ENCODE measurements at regions not wholly inside any gene's neighbourhood (a gene's known extent, or its start where the extent isn't known, plus 50 kb on each side); places are given as distances from the start of the nearest gene placed in this dataset.

DNA sequence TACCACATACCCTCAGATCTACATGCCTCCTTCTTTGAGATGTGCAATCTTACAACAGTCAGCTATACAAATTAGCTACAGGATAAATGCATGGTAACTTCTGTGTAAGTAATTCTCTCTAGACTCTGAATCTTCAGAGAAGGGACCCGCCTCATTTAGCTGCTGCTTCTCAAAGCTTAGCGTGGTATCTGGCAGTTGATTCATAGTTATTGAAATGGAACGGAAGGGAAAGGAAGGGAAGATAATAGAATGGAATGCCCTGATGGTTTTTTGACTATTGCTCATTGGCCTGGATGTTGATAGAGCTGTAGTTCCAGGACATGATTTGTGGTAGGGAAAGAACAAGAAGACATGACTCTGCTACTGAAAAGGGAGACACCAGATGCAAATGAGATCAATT, 498.1 kb upstream of the CRIM1 start:
- no peak for FAIRE-seq
- intact Hi-C loops (cut with DNase I), result no loop called here
- no peak for DNase-seq
- Histone ChIP-seq H3K27ac (ENCODE audit: low read depth in 2 of 2, low read length in 2 of 2) (no peak overlapping the region), H3K9ac (ENCODE audit: low read length in 3 of 3) (no peak overlapping the region), H3K36me3 (ENCODE audit: control insufficient read depth in 2 of 3, insufficient read depth in 3 of 3, low read length in 3 of 3) (no peaks in the 10 kb centered on the region), H3K4me3 (ENCODE audit: low read length in 3 of 3) (no peak overlapping the region), H3K27me3 (ENCODE audit: control insufficient read depth, insufficient read depth, low read length) (no peaks in the 10 kb centered on the region), H3K4me1 (ENCODE audit: control insufficient read depth in 2 of 3, insufficient read depth in 2 of 3, low read depth in 1 of 3, low read length in 3 of 3) (no peaks in the 10 kb centered on the region), H3K9me3 (ENCODE audit: control insufficient read depth in 2 of 3, insufficient read depth in 1 of 3, low read length in 3 of 3) (no peaks in the 10 kb centered on the region)
- TF ChIP-seq CTCF (IDR thresholded peaks at IDR 0.05; ENCODE audit: borderline replicate concordance, extremely low read depth, insufficient read depth), result no peak

- DNase-seq (no peak), FAIRE-seq (no peak)
- Histone ChIP-seq H3K9me3 (ENCODE audit: control insufficient read depth in 2 of 3, insufficient read depth in 1 of 3, low read length in 3 of 3) (no peaks in the 10 kb centered on the region), H3K27ac (ENCODE audit: low read depth in 2 of 2, low read length in 2 of 2) (no peak overlapping the region), H3K4me3 (ENCODE audit: low read length in 3 of 3) (no peak overlapping the region), H3K27me3 (ENCODE audit: control insufficient read depth, insufficient read depth, low read length) (no peaks in the 10 kb centered on the region), H3K36me3 (ENCODE audit: control insufficient read depth in 2 of 3, insufficient read depth in 3 of 3, low read length in 3 of 3) (no peaks in the 10 kb centered on the region), H3K4me1 (ENCODE audit: control insufficient read depth in 2 of 3, insufficient read depth in 2 of 3, low read depth in 1 of 3, low read length in 3 of 3) (no peaks in the 10 kb centered on the region), H3K9ac (ENCODE audit: low read length in 3 of 3) (no peak overlapping the region)
- no peak for TF ChIP-seq CTCF (IDR thresholded peaks at IDR 0.05; ENCODE audit: borderline replicate concordance, extremely low read depth, insufficient read depth)
- intact Hi-C loops (cut with DNase I), result no loop called here
Observed at GRCh38 chr2:35831385-35831784, 524.2 kb upstream of the CRIM1 start.

- H3K4me3 ChIP-seq (ENCODE audit: low read length in 3 of 3), result no peak overlapping the region
- H3K9ac ChIP-seq (ENCODE audit: low read length in 3 of 3), result no peak overlapping the region
- FAIRE-seq, result no peak
- no peak for TF ChIP-seq CTCF (IDR thresholded peaks at IDR 0.05; ENCODE audit: borderline replicate concordance, extremely low read depth, insufficient read depth)
- H3K27ac ChIP-seq (ENCODE audit: low read depth in 2 of 2, low read length in 2 of 2), result no peak overlapping the region
- no peaks in the 10 kb centered on the region for H3K27me3 ChIP-seq (ENCODE audit: control insufficient read depth, insufficient read depth, low read length)
- no peaks in the 10 kb centered on the region for H3K4me1 ChIP-seq (ENCODE audit: control insufficient read depth in 2 of 3, insufficient read depth in 2 of 3, low read depth in 1 of 3, low read length in 3 of 3)
- no peaks in the 10 kb centered on the region for H3K9me3 ChIP-seq (ENCODE audit: control insufficient read depth in 2 of 3, insufficient read depth in 1 of 3, low read length in 3 of 3)
- DNase-seq, result no peak
- H3K36me3 ChIP-seq (ENCODE audit: control insufficient read depth in 2 of 3, insufficient read depth in 3 of 3, low read length in 3 of 3), result no peaks in the 10 kb centered on the region
- intact Hi-C loops (cut with DNase I), result no loop called here
Observed at GRCh38 chr2:35830833-35831232, 524.7 kb upstream of the CRIM1 start.

DNA sequence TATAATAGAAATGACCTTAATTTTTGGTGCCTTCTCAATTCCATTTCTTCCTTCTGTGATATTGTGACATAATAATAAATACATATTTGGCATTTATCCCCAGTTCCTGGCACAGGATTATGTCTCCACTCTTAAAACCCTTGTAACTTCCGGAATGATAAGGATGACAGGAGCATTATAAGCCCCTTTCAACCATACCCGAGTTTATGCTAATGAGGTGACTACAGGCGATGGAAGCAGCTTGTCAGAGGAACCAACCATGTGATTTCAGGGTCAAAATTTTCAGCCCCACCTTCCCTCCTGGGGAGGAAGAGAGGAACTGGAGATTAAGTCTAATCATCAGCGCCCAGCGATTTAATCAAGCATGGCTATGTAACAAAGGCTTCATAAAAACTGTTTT, 528.5 kb upstream of the CRIM1 start:
- Histone ChIP-seq H3K9ac (ENCODE audit: low read length in 3 of 3) (no peak overlapping the region), H3K27me3 (ENCODE audit: control insufficient read depth, insufficient read depth, low read length) (no peaks in the 10 kb centered on the region), H3K27ac (ENCODE audit: low read depth in 2 of 2, low read length in 2 of 2) (no peak overlapping the region), H3K4me3 (ENCODE audit: low read length in 3 of 3) (no peak overlapping the region), H3K36me3 (ENCODE audit: control insufficient read depth in 2 of 3, insufficient read depth in 3 of 3, low read length in 3 of 3) (no peaks in the 10 kb centered on the region), H3K9me3 (ENCODE audit: control insufficient read depth in 2 of 3, insufficient read depth in 1 of 3, low read length in 3 of 3) (no peaks in the 10 kb centered on the region), H3K4me1 (ENCODE audit: control insufficient read depth in 2 of 3, insufficient read depth in 2 of 3, low read depth in 1 of 3, low read length in 3 of 3) (no peaks in the 10 kb centered on the region)
- TF ChIP-seq CTCF (IDR thresholded peaks at IDR 0.05; ENCODE audit: borderline replicate concordance, extremely low read depth, insufficient read depth), result no peak
- DNase-seq, result no peak
- FAIRE-seq, result no peak
- intact Hi-C loops (cut with DNase I), result no loop called here

Data from kidney (tissue), 13 donors.